Stimulated activated naive CD8-positive, alpha-beta T cell treated with anti-CD3 and anti-CD28 coated beads, Interleukin-15, Interleukin-2, amounts not matched to agents 100 ng/mL and 50 ng/mL, for 24 hours (primary cell): ENCODE measurements at regions not wholly inside any gene's neighbourhood (a gene's known extent, or its start where the extent isn't known, plus 50 kb on each side); places are given as distances from the start of the nearest gene placed in this dataset.
"Not testable (repeated sequence)": the region's sequence is repeated elsewhere in the genome, so short reads cannot be mapped to it uniquely, and the experiment has no call there.

ENCODE experiments used
- H3K27ac Mint-ChIP-seq: one replicate; pipeline ENCODE4 v1.8.0; 2021; ENCODE audit warnings: mild to moderate bottlenecking, mixed read lengths
- H3K27me3 Mint-ChIP-seq: one replicate; pipeline ENCODE4 v1.8.0; 2021; ENCODE audit warnings: mixed read lengths
- H3K36me3 Mint-ChIP-seq: one replicate; pipeline ENCODE4 v1.8.0; 2021; ENCODE audit warnings: low read depth, mixed read lengths
- H3K4me1 Mint-ChIP-seq: one replicate; pipeline ENCODE4 v1.8.0; 2021; ENCODE audit warnings: low read depth, mixed read lengths
- H3K4me3 Mint-ChIP-seq: one replicate; pipeline ENCODE4 v1.8.0; 2021; ENCODE audit warnings: mild to moderate bottlenecking, mixed read lengths
- H3K9me3 Mint-ChIP-seq: one replicate; pipeline ENCODE4 v1.8.0; 2021; ENCODE audit warnings: mixed read lengths

GRCh38 chr5:86671536-86671935 is 53.8 kb downstream of the COX7C start:
- Mint-ChIP-seq H3K36me3 (no peaks in the 10 kb centered on the region), H3K4me1 (no peaks in the 10 kb centered on the region), H3K27me3 (no peaks in the 10 kb centered on the region), H3K27ac (no peak overlapping the region), H3K9me3 (no peaks in the 10 kb centered on the region), H3K4me3 (no peak overlapping the region)

- no peaks in the 10 kb centered on the region for H3K4me1 Mint-ChIP-seq
- H3K9me3 Mint-ChIP-seq, result no peaks in the 10 kb centered on the region
- H3K4me3 Mint-ChIP-seq, result no peak overlapping the region
These were observed 56.3 kb downstream of the COX7C start for GRCh38 chr5:86674069-86674468.

GRCh38 chr5:86675311-86675710 is 57.6 kb downstream of the COX7C start:
- Mint-ChIP-seq H3K4me3 (no peak overlapping the region), H3K9me3 (no peaks in the 10 kb centered on the region), H3K4me1 (no peaks in the 10 kb centered on the region), H3K27me3 (no peaks in the 10 kb centered on the region), H3K27ac (no peak overlapping the region), H3K36me3 (no peaks in the 10 kb centered on the region)

More at GRCh38 chr5:86674069-86674468, 56.3 kb downstream of the COX7C start:
- Mint-ChIP-seq H3K27ac (no peak overlapping the region), H3K36me3 (no peaks in the 10 kb centered on the region), H3K27me3 (no peaks in the 10 kb centered on the region)

- no peaks in the 10 kb centered on the region for H3K36me3 Mint-ChIP-seq
- no peaks in the 10 kb centered on the region for H3K27me3 Mint-ChIP-seq
- no peak overlapping the region for H3K4me3 Mint-ChIP-seq
- no peaks in the 10 kb centered on the region for H3K4me1 Mint-ChIP-seq
- no peaks in the 10 kb centered on the region for H3K9me3 Mint-ChIP-seq
- no peak overlapping the region for H3K27ac Mint-ChIP-seq
These were observed 61.8 kb downstream of the COX7C start for GRCh38 chr5:86679529-86679928.

GRCh38 chr5:86679949-86680348 is 62.2 kb downstream of the COX7C start:
- Mint-ChIP-seq H3K4me3 (no peak overlapping the region), H3K36me3 (no peaks in the 10 kb centered on the region), H3K4me1 (no peaks in the 10 kb centered on the region), H3K27ac (no peak overlapping the region), H3K27me3 (no peaks in the 10 kb centered on the region), H3K9me3 (no peaks in the 10 kb centered on the region)

- H3K4me1 Mint-ChIP-seq, result no peaks in the 10 kb centered on the region
- H3K4me3 Mint-ChIP-seq, result no peak overlapping the region
- no peak overlapping the region for H3K27ac Mint-ChIP-seq
- H3K36me3 Mint-ChIP-seq, result no peaks in the 10 kb centered on the region
- no peaks in the 10 kb centered on the region for H3K9me3 Mint-ChIP-seq
- no peaks in the 10 kb centered on the region for H3K27me3 Mint-ChIP-seq
These were observed 66.5 kb downstream of the COX7C start for GRCh38 chr5:86684222-86684621.

- Mint-ChIP-seq H3K36me3 (no peaks in the 10 kb centered on the region), H3K4me1 (no peaks in the 10 kb centered on the region), H3K27me3 (no peaks in the 10 kb centered on the region), H3K27ac (no peak overlapping the region), H3K4me3 (no peak overlapping the region), H3K9me3 (no peaks in the 10 kb centered on the region)
These were observed 68.3 kb downstream of the COX7C start for GRCh38 chr5:86686046-86686445.

- Mint-ChIP-seq H3K27me3 (peaks cover under 1% of the 10 kb centered on the region), H3K27ac (no peak overlapping the region), H3K9me3 (no peaks in the 10 kb centered on the region), H3K4me3 (no peak overlapping the region), H3K4me1 (no peaks in the 10 kb centered on the region), H3K36me3 (no peaks in the 10 kb centered on the region)
These were observed 70.7 kb downstream of the COX7C start for GRCh38 chr5:86688406-86688805.

- peaks cover 4% of the 10 kb centered on the region for H3K27me3 Mint-ChIP-seq
- H3K27ac Mint-ChIP-seq, result no peak overlapping the region
- no peaks in the 10 kb centered on the region for H3K4me1 Mint-ChIP-seq
- no peaks in the 10 kb centered on the region for H3K9me3 Mint-ChIP-seq
- no peak overlapping the region for H3K4me3 Mint-ChIP-seq
- no peaks in the 10 kb centered on the region for H3K36me3 Mint-ChIP-seq
These were observed 71.5 kb downstream of the COX7C start for GRCh38 chr5:86689103-86689729.

- Mint-ChIP-seq H3K36me3 (no peaks in the 10 kb centered on the region), H3K4me1 (no peaks in the 10 kb centered on the region), H3K9me3 (no peaks in the 10 kb centered on the region), H3K27ac (no peak overlapping the region), H3K4me3 (no peak overlapping the region), H3K27me3 (peaks cover 7% of the 10 kb centered on the region)
These were observed 91.6 kb downstream of the COX7C start for GRCh38 chr5:86709157-86709881.

GRCh38 chr5:86716121-86716520 is 98.4 kb downstream of the COX7C start:
- H3K27ac Mint-ChIP-seq, result no peak overlapping the region
- H3K9me3 Mint-ChIP-seq, result no peaks in the 10 kb centered on the region
- H3K36me3 Mint-ChIP-seq, result no peaks in the 10 kb centered on the region
- no peak overlapping the region for H3K4me3 Mint-ChIP-seq
- peaks cover 11% of the 10 kb centered on the region for H3K27me3 Mint-ChIP-seq
- H3K4me1 Mint-ChIP-seq, result no peaks in the 10 kb centered on the region

GRCh38 chr5:86731319-86732117 is 113.8 kb downstream of the COX7C start:
- not testable (repeated sequence) for H3K27ac Mint-ChIP-seq

GRCh38 chr5:86735370-86735769 is 117.6 kb downstream of the COX7C start:
- Mint-ChIP-seq H3K27me3 (no peaks in the 10 kb centered on the region), H3K4me1 (no peaks in the 10 kb centered on the region), H3K9me3 (peaks cover 28% of the 10 kb centered on the region), H3K4me3 (no peak overlapping the region), H3K27ac (no peak overlapping the region), H3K36me3 (no peaks in the 10 kb centered on the region)

More at GRCh38 chr5:86731319-86732117, 113.8 kb downstream of the COX7C start:
- H3K27me3 Mint-ChIP-seq, H3K36me3 Mint-ChIP-seq, H3K4me3 Mint-ChIP-seq, H3K4me1 Mint-ChIP-seq: not testable (repeated sequence)
- peaks cover 23% of the 10 kb centered on the region for H3K9me3 Mint-ChIP-seq

GRCh38 chr5:86737579-86737978 is 119.8 kb downstream of the COX7C start:
- Mint-ChIP-seq H3K4me3 (no peak overlapping the region), H3K36me3 (no peaks in the 10 kb centered on the region), H3K4me1 (no peaks in the 10 kb centered on the region), H3K27ac (no peak overlapping the region), H3K27me3 (peaks cover 3% of the 10 kb centered on the region), H3K9me3 (peaks cover 26% of the 10 kb centered on the region)

- Mint-ChIP-seq H3K36me3 (no peaks in the 10 kb centered on the region), H3K4me1 (no peaks in the 10 kb centered on the region), H3K4me3 (no peak overlapping the region), H3K27me3 (no peaks in the 10 kb centered on the region), H3K9me3 (no peaks in the 10 kb centered on the region), H3K27ac (no peak overlapping the region)
These were observed 130.9 kb downstream of the COX7C start for GRCh38 chr5:86748538-86749105.
